Mononuclear cell (primary cell): ENCODE measurements at regions not wholly inside any gene's neighbourhood (a gene's known extent, or its start where the extent isn't known, plus 50 kb on each side); places are given as distances from the start of the nearest gene placed in this dataset.

ENCODE experiments used
- H3K27me3 ChIP-seq: 2 replicates; pipeline ENCODE4 v1.6.0; 2011; ENCODE audit warnings: low read length, control low read depth; ENCODE audit not compliant: insufficient read depth
- H3K4me1 ChIP-seq: 2 replicates; pipeline ENCODE4 v1.5.1; 2011; ENCODE audit warnings: mild to moderate bottlenecking, low read length, control low read depth; ENCODE audit not compliant: insufficient read depth
- H3K4me3 ChIP-seq: 2 replicates; pipeline ENCODE4 v1.5.1; 2011; ENCODE audit warnings: mild to moderate bottlenecking, low read length, moderate library complexity
- H3K9me3 ChIP-seq: 2 replicates; pipeline ENCODE4 v1.5.1; 2011; ENCODE audit warnings: low read depth, mild to moderate bottlenecking, control low read depth, low read length

DNA sequence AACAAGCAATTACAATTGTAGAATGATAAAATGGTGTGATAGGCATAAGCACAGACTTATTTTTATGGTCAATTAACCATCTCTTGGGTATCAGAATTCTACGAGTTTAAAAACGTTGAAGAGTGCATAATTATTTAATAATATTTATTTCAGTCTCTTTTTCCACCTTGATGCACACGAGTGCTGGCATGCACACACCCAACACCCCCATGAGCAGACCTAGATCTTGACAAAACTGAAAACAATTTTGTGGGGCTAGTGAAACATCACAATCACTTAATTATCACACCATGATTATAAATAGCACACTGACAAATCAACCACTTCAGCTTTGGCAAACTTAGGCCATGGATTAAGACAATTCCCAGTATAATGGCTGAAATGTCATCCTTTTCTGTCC, 61.0 kb upstream of the RFC3 start:
- Histone ChIP-seq H3K4me3 (no peak overlapping the region), H3K27me3 (no peaks in the 10 kb centered on the region), H3K9me3 (no peaks in the 10 kb centered on the region), H3K4me1 (peaks cover 8% of the 10 kb centered on the region)

DNA sequence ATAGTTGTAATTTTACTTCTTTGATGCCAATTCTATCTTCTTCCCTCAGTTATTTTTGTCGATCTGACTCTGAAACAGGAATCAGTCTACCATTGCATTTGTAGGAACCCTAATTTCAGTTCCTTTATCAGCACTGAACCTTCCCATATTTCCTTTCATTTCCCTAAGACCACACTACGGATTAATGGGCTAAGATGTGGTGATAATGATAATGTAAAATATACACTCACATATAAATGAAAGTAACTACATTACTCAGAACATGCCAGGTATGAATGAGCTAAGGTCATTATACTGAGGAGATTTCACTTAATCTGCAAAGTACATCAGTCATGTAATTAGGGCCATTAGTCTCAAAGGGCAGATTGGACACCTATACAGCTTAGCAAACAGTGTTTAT, 60.2 kb upstream of the RFC3 start:
- H3K9me3 ChIP-seq: no peaks in the 10 kb centered on the region
- no peak overlapping the region for H3K4me3 ChIP-seq

DNA sequence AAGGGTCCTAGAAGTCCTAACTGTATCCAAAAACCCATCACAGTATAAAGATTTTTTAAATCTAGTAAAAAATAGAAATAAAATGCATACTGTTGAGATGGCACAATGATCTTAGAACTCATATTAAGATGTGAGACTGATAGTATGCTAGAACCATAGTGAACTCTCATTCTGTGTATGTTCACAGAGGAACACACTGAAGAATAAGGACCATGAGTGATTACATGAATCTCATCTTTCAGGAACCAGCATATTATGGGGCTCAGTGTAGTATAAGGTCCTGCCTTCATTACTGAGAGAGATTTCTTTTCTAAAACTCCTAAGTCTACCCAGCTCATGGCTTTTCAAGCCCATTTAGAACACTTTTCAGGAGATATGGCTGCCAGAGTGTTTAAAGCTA, 59.8 kb upstream of the RFC3 start:
- Histone ChIP-seq H3K4me1 (peaks cover 8% of the 10 kb centered on the region), H3K4me3 (no peak overlapping the region), H3K27me3 (no peaks in the 10 kb centered on the region), H3K9me3 (no peaks in the 10 kb centered on the region)

More for the DNA sequence above, 60.2 kb upstream of the RFC3 start:
- H3K27me3 ChIP-seq: no peaks in the 10 kb centered on the region
- peaks cover 8% of the 10 kb centered on the region for H3K4me1 ChIP-seq

DNA sequence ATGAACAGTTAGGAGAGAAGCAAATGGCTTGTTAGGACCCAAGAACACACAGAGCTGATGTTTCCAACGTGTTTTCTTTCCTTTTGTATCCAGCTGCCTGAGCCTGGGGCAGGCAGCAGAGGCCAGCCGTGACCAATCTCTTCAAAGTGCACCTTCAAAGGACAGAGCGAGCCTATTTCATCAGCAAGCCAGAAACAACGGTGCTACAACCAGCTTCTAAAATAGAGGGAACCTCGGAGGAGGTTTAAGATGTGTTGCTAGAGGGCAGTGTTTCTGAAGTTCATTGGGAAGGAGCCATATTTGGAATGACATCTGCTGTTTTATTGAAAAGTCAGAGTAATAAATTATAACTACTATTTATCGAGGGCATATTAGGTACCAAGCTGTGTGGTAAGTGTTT, 56.2 kb upstream of the RFC3 start:
- Histone ChIP-seq H3K27me3 (no peaks in the 10 kb centered on the region), H3K4me1 (peaks cover 8% of the 10 kb centered on the region), H3K4me3 (no peak overlapping the region), H3K9me3 (no peaks in the 10 kb centered on the region)

DNA sequence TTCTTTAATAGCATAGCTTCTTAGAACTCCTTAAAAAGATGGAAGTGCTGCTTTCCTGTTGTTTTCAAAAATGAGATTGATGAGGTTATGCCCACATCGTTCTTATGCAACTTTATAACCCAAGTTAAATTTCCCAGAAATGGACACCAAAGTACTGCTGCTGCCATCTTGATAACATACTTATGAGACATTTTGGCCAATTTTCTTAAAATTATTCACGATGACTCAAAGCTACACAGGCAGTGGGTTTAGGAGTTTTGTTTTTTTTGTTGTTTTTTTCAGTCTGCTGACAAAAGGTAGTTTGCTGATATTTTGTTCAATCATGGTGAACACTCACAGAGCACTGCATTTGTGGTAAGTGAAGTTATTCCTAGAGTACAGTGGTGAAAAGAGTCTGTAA, 54.9 kb upstream of the RFC3 start:
- H3K4me3 ChIP-seq: no peak overlapping the region
- no peaks in the 10 kb centered on the region for H3K9me3 ChIP-seq
- peaks cover 3% of the 10 kb centered on the region for H3K4me1 ChIP-seq
- H3K27me3 ChIP-seq: no peaks in the 10 kb centered on the region

DNA sequence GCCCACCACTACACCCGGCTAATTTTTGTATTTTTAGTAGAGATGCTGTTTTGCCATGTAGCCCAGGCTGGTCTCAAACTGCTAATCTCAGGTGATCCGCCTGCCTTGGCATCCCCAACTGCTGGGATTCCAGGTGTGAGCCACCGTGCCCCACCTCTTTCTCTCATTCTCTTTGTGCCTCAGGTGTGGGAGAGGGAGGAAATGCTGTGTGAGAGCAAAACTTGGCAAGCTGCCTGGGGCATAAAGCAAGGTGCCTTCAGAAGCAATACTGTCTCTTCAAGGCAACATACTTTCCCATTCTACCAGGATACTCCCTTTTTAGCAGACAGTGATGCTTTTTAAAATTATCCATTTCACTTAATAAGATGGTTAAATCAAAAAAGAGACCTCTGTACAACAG, 53.2 kb upstream of the RFC3 start:
- Histone ChIP-seq H3K4me3 (no peak overlapping the region), H3K4me1 (no peaks in the 10 kb centered on the region), H3K27me3 (no peaks in the 10 kb centered on the region), H3K9me3 (no peaks in the 10 kb centered on the region)

DNA sequence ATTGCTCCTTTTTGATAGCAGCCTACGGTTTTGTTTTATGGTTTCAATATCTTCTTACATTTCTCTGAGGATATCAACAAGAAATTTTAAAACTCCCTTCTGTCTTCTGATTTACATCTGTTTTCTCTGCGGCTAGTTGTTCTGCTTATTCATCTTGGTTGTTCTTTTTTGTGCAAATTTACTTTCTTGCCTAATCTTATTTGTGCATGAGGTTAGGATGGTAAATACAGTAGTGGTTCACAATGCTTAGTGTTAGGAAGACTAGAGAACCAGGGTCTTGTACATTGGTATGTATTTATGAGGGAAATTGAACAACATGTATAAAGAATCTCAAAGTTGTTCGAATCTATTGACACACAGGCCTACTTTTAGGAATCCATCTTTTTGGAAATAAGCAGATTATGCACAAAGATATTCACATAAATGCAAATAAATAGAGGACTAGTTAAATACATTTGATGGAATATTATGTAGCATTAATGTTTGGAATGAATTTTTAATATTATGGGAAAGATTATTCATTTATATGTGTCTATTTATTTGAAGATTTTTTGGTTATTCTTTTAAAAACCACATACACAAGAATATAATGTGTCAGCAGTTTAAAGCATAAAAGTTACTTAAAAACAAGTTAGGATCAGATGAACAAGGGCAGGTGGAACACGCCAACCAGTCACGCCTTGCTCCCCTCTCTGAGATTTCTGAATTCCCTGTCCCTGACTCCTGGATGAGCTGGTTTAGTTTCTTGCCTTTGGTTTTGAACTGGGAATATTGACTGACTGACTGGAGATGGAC, 51.4 kb upstream of the RFC3 start:
- Histone ChIP-seq H3K4me1 (no peaks in the 10 kb centered on the region), H3K27me3 (no peaks in the 10 kb centered on the region), H3K4me3 (no peak overlapping the region), H3K9me3 (no peaks in the 10 kb centered on the region)

DNA sequence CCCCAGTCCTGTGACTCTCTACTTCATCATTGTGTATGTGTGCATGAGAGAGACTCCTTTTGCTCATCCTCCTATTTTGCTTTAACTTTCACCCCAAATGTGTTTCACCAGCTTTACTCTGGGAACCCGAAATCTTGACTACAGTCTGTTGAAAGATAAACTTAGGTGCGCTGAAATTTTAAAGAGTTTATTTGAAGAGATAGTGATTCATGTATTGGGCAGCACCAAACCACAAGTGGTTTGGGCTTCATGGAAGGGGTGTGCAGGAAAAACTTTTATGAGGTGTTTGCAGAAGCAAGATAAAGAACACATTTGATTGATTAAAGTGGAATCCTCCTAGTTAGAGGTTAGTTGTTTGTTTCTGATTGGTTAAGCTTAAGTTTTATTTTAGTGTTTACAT, 50.8 kb upstream of the RFC3 start:
- no peak overlapping the region for H3K4me3 ChIP-seq
- H3K27me3 ChIP-seq: peaks cover 1% of the 10 kb centered on the region
- no peaks in the 10 kb centered on the region for H3K9me3 ChIP-seq
- H3K4me1 ChIP-seq: no peaks in the 10 kb centered on the region
